Heart left ventricle (tissue), 16 donors: ENCODE measurements at regions not wholly inside any gene's neighbourhood (a gene's known extent, or its start where the extent isn't known, plus 50 kb on each side); places are given as distances from the start of the nearest gene placed in this dataset.
A peak's percentile ranks its signal among the peaks of the same experiment; 100 is the strongest.

Source experiments
- ATAC-seq, 4 donors: fragments of 200-7000 bp; cut with Tn5 transposase; one replicate each; pipeline ENCODE4 v1.9.1; 2020 to 2022; ENCODE audit warnings: moderate library complexity in 4 of 4, mild to moderate bottlenecking in 3 of 4, moderate number of reproducible peaks in 1 of 4
- DNase-seq, 5 donors: peaks; one replicate each; pipeline ENCODE4 v3.0.0-alpha.2; 2020
- H3K27ac ChIP-seq, 12 donors: fragments of 200-600 bp; sonication (generic) in 4 of 12; one replicate each; pipeline versions ENCODE4 v1.5.0 to v1.8.0; 2016 to 2022; ENCODE audit warnings: mild to moderate bottlenecking in 2 of 12
- H3K27me3 ChIP-seq, 9 donors: fragments of 200-600 bp; sonication (generic) in 2 of 9; one replicate each; pipeline versions ENCODE4 v1.5.1 to v1.8.0; 2016 to 2022; ENCODE audit warnings: mild to moderate bottlenecking in 3 of 9
- H3K36me3 ChIP-seq, 9 donors: fragments of 200-600 bp; sonication (generic) in 2 of 9; one replicate each; pipeline versions ENCODE4 v1.5.0 to v1.8.0; 2018 to 2022; ENCODE audit warnings: mild to moderate bottlenecking in 2 of 9
- H3K4me1 ChIP-seq, 12 donors: fragments of 200-600 bp; sonication (generic) in 4 of 12; one replicate each; pipeline versions ENCODE4 v1.5.0 to v1.8.0; 2016 to 2022; ENCODE audit warnings: mild to moderate bottlenecking in 3 of 12
- H3K4me3 ChIP-seq, 12 donors: fragments of 200-600 bp; sonication (generic) in 4 of 12; one replicate each; pipeline versions ENCODE4 v1.5.0 to v1.8.0; 2017 to 2022; ENCODE audit warnings: mild to moderate bottlenecking in 9 of 12, moderate library complexity in 4 of 12
- H3K9me3 ChIP-seq, 12 donors: fragments of 200-600 bp; sonication (generic) in 4 of 12; one replicate each; pipeline versions ENCODE4 v1.5.0 to v1.8.0; 2016 to 2022; ENCODE audit warnings: mild to moderate bottlenecking in 1 of 12
- POLR2A ChIP-seq, 2 donors: fragments of 450-650 bp; IDR thresholded peaks; one replicate each; pipeline ENCODE4 v1.6.1; 2017; ENCODE audit warnings: antibody characterized with exemption in 2 of 2, mild to moderate bottlenecking in 2 of 2, moderate library complexity in 2 of 2
- WGBS, 4 donors: extraction: QIAGEN DNeasy Blood & Tissue Kit in 2 of 4; methylation state at CpG; one replicate each; pipeline versions ENCODE4 v1.1.5 to v1.1.7; 2013 to 2018; 5-methylcytosine and 5-hydroxymethylcytosine counted together
- intact Hi-C, 10 donors: fragments of 100-400 bp; cut with DNase I; formaldehyde crosslinking; loops; one replicate each; pipeline versions ENCODE4 v1.11.1 to v1.14.2; 2022
- TF ChIP-seq, protein P1 (sequence below), 12 donors: fragments of 200-600 bp; sonication (generic) in 4 of 12; IDR thresholded peaks; one replicate each; pipeline versions ENCODE4 v1.5.0 to v1.8.0; 2018 to 2022; ENCODE audit warnings: antibody characterized with exemption in 12 of 12, mild to moderate bottlenecking in 5 of 12
- donor health status: ischemic (EF 13 %, LVEDD 7.1; RV severe dilation, severe dysfunction).
- donor health status: healthy with polysubstance abuse.
- donor health status: DM: no; HTN: yes; CAD: no.
- donor health status: DM: no; HTN: no; CAD: no.
- donor health status: ischemic (EF 25% LVEDD 6.9; RV normal size, moderate dysfunction).
- donor health status: ischemic (EF 25% LVEDD 5.7; RV mildly dilated, moderate dysfunction).
- donor health status: healthy.
- donor health status: DM: yes; HTN: yes; CAD: no.
- donor health status: ischemic (EF 35%, LVEDD 5.7; RV mildly dilated, moderate dysfunction).
- donor health status: nonischemic (EF 11% LVEDD 7.7; RV severe dilation, severe dysfunction).
- donor health status: DM: yes; HTN: yes; CAD: no.
- donor health status: PGD.
- donor health status: ischemic (EF 29% LVEDD 5.4; RV normal size, mild dysfunction).
- donor health status: nonischemic (EF 23%, LVEDD 6.1; RV moderate dilation, normal function).

DNA sequence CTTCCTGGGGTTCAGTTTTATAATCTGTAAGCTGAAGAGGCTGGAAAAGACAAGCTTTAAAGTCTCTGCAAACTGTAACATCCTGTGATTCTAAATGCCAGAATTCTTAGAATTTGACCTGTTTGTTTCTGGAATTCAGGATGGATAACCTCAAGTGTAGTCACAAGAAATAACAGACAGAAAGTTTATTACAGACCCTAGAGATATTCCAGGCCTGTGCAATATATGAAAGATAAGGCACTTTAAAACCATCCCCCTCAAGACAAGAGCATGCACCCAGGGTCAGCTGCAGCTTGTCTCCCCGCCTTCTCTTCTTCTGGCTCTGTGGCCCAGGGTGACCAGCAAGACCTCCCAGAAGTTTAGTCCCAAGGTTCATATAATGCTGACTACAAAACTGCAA lies 298.7 kb upstream of the ACVR2A start:
- TF ChIP-seq, protein P1, sequence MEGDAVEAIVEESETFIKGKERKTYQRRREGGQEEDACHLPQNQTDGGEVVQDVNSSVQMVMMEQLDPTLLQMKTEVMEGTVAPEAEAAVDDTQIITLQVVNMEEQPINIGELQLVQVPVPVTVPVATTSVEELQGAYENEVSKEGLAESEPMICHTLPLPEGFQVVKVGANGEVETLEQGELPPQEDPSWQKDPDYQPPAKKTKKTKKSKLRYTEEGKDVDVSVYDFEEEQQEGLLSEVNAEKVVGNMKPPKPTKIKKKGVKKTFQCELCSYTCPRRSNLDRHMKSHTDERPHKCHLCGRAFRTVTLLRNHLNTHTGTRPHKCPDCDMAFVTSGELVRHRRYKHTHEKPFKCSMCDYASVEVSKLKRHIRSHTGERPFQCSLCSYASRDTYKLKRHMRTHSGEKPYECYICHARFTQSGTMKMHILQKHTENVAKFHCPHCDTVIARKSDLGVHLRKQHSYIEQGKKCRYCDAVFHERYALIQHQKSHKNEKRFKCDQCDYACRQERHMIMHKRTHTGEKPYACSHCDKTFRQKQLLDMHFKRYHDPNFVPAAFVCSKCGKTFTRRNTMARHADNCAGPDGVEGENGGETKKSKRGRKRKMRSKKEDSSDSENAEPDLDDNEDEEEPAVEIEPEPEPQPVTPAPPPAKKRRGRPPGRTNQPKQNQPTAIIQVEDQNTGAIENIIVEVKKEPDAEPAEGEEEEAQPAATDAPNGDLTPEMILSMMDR (IDR thresholded peaks at IDR 0.05): no peak
- TF ChIP-seq POLR2A (IDR thresholded peaks at IDR 0.05): no peak
- Histone ChIP-seq H3K9me3 (peaks cover 0 to 8% (median 0%) of the 10 kb centered on the region in 12 donors), H3K4me3 (no peak overlapping the region), H3K36me3 (no peaks in the 10 kb centered on the region), H3K27ac (no peak overlapping the region), H3K4me1 (peaks cover 0 to 8% (median 0%) of the 10 kb centered on the region in 12 donors), H3K27me3 (no peaks in the 10 kb centered on the region)
- DNase-seq: no peak
- intact Hi-C loops: no loop called here
- no peak for ATAC-seq
- 78 to 88% (median 83%) methylated on average over 1 of the region's 1 CpG for WGBS, 4 donors

DNA sequence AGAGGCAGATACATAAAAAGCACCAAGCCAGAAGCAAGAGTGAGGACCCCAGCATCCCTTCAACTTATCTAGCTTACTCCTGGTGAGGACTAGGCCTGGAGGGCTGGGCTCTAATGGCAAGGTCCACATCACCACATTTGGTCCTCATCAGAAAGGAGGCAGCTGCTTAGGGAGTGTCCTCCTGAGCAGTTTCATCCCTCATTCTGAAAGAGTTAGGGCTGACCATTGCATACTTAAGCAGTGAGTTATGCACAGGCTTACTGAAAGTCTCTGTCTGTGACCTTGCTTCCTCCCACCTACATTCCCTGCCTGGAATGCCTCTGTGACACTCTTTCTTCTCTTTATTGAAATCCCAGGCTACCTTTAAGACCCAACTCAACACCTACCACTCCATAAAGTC lies 301.8 kb upstream of the ACVR2A start:
- TF ChIP-seq POLR2A (IDR thresholded peaks at IDR 0.05): no peak
- TF ChIP-seq, protein P1 (IDR thresholded peaks at IDR 0.05): no peak
- DNase-seq (no peak), ATAC-seq (no peak)
- Histone ChIP-seq H3K4me3 (no peak overlapping the region), H3K9me3 (peaks cover 0 to 8% (median 0%) of the 10 kb centered on the region in 12 donors), H3K27ac (no peak overlapping the region), H3K27me3 (no peaks in the 10 kb centered on the region), H3K36me3 (no peaks in the 10 kb centered on the region), H3K4me1 (peaks cover 0 to 8% (median 0%) of the 10 kb centered on the region in 12 donors)
- intact Hi-C loops: no loop called here

DNA sequence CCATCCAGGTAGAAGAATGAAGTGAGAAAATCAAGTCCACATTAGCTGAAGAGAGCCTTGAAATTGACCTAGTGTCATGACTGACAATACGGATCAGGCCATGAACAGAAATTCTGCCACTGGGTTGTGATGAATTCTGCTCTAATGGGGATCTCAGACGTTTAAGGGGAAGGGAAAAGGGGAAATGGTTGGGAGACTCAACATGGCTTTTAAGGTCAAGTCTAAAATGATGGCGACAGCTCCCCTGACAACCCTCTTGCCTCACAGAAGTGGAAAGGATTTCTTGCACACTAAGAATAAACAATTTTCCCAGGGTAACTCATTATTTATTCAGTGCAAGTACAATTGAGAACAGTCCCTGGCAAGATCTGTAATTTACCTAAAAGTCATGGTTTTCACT lies 302.5 kb upstream of the ACVR2A start:
- Histone ChIP-seq H3K4me3 (no peak overlapping the region), H3K4me1 (peaks cover 0 to 10% (median 0%) of the 10 kb centered on the region in 12 donors), H3K36me3 (no peaks in the 10 kb centered on the region), H3K9me3 (peaks cover 0 to 8% (median 0%) of the 10 kb centered on the region in 12 donors), H3K27ac (no peak overlapping the region), H3K27me3 (no peaks in the 10 kb centered on the region)
- intact Hi-C loops: no loop called here
- WGBS, 4 donors: 78 to 83% (median 80%) methylated on average over 3 of the region's 3 CpGs
- ATAC-seq (no peak), DNase-seq (no peak)
- TF ChIP-seq, protein P1 (IDR thresholded peaks at IDR 0.05): no peak
- TF ChIP-seq POLR2A (IDR thresholded peaks at IDR 0.05): no peak

DNA sequence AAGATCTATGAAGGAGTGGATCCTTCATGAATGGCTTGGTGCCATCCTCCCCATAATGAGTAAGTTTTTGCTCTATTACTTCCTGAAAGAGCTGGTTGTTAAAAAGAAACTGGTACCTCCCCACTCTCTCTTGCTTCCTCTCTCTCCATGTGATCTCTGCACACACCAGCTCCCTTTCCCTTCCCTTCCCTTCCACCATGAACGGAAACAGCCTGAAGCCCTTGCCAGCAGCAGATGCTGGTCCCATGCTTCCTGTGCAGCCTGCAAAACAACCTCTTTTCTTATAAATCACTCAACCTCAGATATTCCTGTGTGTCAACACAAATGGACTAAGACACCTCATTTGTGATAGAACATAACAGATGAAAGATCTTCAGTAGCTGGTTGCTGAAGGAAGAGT lies 303.5 kb upstream of the ACVR2A start:
- H3K27ac ChIP-seq: peak overlapping the region in 1 of 12 donors; percentile 27
- H3K9me3 ChIP-seq: peaks cover 0 to 8% (median 0%) of the 10 kb centered on the region in 12 donors
- intact Hi-C loops: no loop called here
- TF ChIP-seq, protein P1 (IDR thresholded peaks at IDR 0.05): no peak
- no peak for TF ChIP-seq POLR2A (IDR thresholded peaks at IDR 0.05)
- H3K36me3 ChIP-seq: no peaks in the 10 kb centered on the region
- H3K4me3 ChIP-seq: no peak overlapping the region
- H3K27me3 ChIP-seq: no peaks in the 10 kb centered on the region
- WGBS, 4 donors: 71 to 83% (median 77%) methylated on average over 1 of the region's 1 CpG
- H3K4me1 ChIP-seq: peaks cover 0 to 10% (median 0%) of the 10 kb centered on the region in 12 donors
- DNase-seq: no peak
- ATAC-seq: no peak
